PC-9 (cell line): ENCODE measurements at regions not wholly inside any gene's neighbourhood (a gene's known extent, or its start where the extent isn't known, plus 50 kb on each side); places are given as distances from the start of the nearest gene placed in this dataset.

Experiments
- EZH2 ChIP-seq: fragments of 200-600 bp; sonication (generic); IDR thresholded peaks from 2 replicates; pipeline ENCODE4 v1.8.0; 2017; ENCODE audit warnings: antibody characterized with exemption, low read depth
- TF ChIP-seq, protein P1 (sequence below): fragments of 200-600 bp; sonication (generic); conservative IDR thresholded peaks from 2 replicates; pipeline ENCODE4 v1.6.1; 2017; ENCODE audit warnings: mixed run types, antibody characterized with exemption, mild to moderate bottlenecking, moderate library complexity

DNA sequence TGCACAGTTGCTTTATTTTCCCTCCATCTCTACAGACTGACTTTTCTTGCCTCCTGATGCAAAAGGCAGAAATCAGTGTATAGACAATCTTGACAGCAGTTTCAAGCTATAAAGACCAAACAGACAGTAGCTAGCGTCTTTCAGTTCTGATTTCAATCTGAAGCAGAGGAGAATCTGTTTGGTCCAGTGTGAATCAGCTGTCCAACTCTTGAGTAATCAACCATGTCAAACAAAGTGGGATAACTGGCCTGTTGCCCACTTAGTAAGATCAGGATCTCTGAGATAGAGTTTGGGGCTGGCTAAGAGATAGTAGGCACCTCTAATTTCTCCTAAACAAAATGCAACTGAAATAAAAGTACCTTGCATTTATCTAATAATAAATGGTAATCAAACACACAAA is 797.4 kb upstream of the FBXO33 start:
- TF ChIP-seq, protein P1, sequence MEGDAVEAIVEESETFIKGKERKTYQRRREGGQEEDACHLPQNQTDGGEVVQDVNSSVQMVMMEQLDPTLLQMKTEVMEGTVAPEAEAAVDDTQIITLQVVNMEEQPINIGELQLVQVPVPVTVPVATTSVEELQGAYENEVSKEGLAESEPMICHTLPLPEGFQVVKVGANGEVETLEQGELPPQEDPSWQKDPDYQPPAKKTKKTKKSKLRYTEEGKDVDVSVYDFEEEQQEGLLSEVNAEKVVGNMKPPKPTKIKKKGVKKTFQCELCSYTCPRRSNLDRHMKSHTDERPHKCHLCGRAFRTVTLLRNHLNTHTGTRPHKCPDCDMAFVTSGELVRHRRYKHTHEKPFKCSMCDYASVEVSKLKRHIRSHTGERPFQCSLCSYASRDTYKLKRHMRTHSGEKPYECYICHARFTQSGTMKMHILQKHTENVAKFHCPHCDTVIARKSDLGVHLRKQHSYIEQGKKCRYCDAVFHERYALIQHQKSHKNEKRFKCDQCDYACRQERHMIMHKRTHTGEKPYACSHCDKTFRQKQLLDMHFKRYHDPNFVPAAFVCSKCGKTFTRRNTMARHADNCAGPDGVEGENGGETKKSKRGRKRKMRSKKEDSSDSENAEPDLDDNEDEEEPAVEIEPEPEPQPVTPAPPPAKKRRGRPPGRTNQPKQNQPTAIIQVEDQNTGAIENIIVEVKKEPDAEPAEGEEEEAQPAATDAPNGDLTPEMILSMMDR = no peak
- no peak for TF ChIP-seq EZH2
